NAMALWA (cell line): ENCODE measurements at regions not wholly inside any gene's neighbourhood (a gene's known extent, or its start where the extent isn't known, plus 50 kb on each side); places are given as distances from the start of the nearest gene placed in this dataset.
"Not testable (repeated sequence)": the region's sequence is repeated elsewhere in the genome, so short reads cannot be mapped to it uniquely, and the experiment has no call there.

ENCODE experiments used
- DNase-seq: peaks from one replicate; pipeline ENCODE4 v3.0.0-alpha.2; 2015; ENCODE audit warnings: low spot score

DNA sequence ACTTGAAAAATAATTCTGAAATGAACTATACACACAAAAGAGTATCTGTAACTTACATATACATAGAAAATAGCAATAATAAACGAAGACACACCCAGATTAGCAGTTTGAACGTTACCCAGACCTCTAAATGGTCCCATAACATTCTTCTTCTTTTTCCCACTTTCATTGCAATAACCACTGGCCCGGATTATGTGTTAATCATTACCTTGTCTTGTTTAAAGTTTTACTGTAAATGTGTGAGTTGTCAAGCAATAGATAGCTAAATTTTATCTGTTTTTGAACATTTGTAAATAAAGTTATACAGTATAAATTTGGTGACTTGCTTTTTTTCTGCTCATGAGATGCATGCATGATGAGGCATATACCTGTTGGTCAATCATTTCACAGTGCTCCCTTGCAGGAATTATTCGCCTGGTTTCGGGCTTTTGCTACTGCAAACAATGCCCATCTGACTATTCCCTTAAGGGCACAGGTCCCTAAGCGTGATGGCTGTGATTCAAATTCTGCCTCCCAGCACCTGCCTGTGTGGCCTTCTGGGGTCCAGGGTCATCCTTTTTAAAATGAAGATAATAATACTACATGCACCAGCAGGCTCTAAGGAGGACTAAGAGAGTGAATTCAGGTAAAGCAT is 66.1 kb downstream of the GADD45G start:
- DNase-seq: no peak

DNA sequence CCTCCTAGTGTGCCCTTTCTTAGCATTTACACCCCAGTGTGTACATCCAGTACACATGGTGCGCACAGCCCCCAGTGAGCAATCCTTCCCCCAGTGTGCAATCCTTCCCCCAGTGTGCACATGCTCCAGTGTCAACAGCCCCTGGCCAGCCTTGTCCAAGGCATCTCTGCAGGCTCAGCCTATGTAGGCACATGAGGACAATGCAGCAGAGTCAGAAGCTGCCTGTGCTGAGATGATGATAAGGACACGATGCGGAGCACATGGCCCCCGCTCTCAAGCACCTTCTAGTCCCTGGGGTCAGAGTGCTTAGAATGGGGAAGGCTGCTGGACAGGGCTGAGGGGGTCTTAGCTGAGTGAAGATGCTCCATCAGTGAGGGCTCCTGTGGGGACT is 69.8 kb downstream of the GADD45G start:
- no peak for DNase-seq

DNA sequence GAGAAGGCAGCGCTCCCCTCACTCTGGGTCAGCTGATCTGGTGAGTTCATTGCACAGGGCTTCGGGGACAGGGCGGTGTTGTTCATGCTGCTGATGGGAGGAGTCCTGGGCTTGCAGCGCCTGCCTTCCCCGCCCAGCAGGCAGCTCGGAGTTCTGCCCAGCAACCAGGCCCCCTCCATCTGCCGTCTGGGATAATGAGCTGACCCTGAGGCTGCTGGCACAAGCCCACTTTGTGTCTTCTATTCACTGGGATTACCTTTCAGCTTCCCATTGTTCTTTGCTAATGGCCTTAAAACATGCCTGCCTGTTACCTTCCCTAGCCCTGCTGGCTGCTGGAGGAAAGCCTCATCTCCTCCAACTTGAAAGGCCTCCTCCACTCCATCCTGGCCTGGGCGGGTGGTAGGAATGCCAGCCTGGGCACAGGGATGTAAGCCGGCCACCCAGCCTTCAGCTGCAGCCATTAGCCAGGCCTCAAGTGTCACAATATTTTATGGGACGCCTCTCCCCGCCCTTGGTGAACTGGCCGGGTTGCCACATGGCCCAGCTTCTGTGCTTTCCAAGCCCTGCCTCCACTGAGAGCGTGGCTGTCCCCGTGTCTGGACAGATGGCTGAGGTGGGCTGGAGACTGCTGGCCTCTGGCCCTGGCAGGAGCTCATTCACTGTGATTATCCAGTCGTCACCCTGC is 70.4 kb downstream of the GADD45G start:
- no peak for DNase-seq

DNA sequence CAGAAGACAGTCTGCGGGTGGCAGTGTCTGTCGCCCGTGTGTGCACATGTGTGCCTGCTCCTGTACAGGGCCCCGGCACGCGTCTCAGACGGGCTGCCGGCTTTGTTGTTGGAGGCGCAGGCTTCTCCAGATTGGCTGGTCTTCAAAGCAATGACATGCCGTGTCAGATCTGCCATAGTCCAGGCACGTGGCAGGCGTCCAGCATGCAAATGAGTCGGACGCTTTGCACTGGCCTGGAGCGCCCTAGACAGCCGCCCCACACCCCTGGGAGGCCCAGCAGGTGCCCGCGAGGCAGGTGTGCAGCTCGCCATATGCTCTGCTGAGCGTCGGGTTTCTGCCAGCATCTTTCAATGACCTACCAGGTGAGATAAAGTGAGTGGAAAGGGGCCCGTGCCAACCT is 71.5 kb downstream of the GADD45G start:
- no peak for DNase-seq

DNA sequence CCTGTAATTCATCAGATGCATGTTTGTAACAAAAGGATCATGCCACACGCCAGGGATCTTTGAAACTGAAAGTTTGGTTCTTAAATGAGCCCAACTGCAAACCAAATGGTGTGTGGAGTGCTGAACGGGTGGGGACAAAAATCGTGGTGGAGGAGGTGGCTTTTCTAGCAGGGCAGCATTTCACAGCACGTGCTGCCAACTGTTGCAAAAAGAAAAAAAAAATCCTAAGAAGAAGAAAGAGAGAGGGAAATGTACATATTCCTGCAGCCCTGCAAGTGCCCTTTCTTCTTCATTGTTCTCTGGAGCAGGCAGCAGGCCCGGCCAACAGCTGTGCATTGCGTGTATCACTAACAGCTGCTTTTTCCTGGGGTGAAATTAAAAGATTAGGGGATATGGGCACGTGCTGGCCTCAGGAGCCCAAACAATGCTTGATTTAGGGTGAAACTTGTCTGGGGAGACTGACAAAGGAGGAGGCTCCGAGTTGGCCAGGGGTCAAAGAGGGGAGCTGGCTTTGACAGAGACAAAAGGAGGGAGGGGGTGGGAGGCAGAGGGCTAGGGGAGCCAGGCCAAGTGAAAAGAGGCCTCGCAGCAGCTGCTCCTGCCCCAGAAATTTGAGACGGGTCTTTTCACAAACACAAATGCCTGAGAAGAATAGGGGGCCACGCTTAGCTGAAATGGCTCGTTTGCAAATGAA is 73.0 kb downstream of the GADD45G start:
- no peak for DNase-seq

DNA sequence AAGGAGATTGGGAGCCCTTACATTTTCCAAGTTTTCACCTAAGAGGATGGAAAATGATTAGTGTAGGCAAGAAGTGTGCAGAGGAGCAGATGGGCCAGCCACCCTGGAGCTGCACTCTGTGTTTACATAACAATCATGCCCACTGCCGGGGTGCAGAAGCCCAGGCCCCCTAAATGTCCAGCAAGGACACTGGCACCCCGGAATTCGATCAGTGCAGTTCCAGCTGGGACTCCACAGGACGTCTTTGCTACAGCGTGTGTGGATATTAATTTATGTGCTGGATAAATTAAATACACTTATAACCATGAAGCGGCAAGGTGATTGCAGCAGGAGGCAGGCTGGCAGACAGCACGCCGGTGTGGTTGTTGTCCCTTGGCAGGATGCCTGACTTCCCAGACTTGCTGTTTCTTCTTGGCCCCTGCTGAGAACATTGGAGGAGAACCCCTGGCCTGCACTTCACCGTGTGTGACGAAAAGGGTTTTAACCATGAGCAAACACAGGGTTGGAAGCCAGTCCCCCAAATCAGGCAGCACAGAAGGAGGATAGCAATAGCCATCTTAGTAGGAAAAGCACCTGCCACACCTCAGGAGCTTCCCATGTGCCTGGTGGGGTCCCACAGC is 73.7 kb downstream of the GADD45G start:
- no peak for DNase-seq

DNA sequence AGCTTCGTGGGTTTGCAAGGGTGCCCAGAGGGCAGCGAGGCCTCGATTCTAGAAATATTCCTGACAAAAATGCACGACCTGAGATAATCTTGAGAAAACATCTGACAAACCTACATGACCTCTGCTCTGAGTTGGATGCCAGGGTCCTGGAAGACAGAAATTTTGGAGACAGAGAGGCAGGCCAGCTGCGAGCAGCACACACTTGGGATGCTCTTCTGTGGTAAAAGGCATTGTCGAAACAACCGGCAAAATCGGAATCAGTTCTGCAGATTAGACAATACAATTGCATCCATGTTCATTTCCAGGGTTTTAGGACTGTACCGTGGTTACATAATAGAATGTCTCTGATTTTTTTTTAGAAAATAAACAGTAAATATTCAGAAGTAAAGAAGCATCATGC is 74.2 kb downstream of the GADD45G start:
- DNase-seq: no peak

DNA sequence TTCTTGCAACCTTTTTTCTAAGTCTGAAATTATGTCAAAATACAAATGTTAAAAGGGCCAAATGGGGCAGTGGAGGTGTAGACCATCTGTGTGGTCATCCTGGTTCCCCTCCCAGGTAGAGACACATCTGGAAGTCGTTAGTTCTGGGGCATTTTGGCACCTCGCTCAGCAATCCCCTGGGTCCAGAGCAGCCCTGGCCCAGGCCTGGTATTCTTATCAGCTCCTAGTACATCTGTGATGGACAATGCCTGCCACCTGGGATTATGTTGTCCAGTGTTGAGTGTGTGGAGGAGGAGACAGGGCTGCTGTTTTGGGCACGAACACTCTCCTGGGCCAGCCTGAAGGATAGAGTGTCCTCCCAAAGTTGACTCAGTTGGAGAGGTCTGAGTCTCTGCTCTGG is 74.8 kb downstream of the GADD45G start:
- no peak for DNase-seq

DNA sequence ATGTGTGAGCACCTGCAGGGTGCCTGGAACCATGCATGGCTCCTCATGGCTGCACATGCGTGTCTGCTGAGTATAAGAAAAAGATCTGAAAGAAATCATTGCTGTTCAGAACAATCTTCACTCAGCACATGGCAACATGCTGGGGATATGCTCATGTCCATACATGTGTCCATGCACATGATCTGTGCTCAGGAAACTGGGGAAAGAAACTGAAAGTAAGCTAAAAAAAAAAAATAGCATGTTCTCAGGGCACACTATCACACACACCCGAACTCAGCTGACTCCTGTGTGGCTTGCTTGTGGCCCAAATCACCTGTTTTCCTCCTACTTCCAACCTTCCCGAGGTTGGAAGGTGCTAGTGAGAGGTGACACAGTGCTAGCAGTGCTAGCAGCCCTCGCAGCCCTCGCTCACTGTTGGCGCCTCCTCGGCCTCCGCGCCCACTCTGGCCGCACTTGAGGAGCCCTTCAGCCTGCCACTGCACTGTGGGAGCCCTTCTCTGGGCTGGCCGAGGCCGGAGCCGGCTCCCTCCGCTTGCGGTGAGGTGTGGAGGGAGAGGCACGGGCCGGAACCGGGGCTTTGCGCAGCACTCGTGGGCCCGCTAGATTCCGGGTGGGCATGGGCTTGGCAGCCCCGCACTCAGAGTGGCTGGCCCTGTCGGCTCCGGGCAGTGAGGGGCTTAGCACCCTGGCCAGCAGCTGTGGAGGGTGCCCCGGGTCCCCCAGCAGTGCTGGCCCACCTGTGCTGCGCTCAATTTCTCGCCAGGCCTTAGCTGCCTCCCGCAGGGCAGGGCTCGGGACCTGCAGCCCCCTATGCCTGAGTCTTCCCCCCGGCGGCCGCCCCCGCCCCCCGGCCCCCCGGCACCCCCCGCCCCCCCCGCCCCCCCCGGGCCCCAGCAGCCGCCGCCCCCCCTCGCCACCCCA is 76.0 kb downstream of the GADD45G start:
- no peak for DNase-seq

DNA sequence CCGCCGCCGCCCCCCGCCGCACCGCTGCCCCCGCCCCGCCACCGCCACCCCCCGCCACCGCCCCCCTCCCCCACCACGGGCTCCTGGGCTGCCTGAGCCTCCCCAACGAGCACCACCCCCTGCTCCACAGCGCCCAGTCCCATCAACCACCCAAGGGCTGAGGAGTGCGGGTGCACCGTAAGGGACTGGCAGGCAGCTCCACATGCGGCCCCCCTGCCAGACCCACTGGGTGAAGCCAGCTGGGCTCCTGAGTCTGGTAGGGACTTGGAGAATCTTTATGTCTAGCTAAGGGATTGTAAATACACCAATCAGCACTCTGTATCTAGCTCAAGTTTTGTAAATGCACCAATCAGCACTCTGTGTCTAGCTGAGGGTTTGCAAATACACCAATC is 76.7 kb downstream of the GADD45G start:
- not testable (repeated sequence) for DNase-seq

DNA sequence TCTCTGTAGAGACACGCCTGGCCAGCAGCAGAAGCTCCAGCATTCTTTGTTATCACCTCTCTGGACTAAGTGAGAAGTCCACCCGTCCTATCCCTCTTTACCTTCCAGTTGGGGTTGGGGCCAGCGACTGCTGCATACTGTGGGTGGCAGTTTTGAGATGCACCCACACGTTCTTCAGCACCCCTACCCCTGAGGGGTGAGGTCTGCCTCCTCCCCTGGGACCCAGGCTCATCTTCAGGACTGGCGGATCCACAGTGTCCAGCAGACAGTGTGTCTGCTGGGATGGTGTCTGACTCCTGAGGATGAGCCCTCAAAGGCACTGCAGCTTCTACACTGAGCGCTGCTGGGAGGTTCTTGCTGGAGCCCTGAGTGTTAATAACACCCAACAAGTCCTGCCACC is 78.8 kb downstream of the GADD45G start:
- DNase-seq: no peak

DNA sequence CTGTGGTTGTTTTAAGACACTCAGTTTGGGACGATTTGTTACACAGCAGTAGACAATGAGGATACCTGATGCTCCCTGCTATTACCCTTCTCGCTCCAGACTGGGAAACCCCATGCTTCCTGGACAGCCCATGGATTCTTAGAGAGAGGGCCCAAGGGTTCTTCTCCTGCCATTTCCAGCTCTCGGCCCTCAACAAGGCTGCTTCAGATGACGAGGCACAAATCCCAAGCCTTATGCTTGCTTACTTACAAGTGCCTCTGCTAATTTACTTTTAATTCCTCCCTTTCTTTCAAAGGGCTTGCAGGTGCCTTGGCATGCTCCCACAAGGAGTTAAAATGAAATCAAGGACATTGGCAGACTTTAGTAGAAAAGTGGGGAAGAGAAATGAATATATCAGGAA is 79.4 kb downstream of the GADD45G start:
- no peak for DNase-seq

DNA sequence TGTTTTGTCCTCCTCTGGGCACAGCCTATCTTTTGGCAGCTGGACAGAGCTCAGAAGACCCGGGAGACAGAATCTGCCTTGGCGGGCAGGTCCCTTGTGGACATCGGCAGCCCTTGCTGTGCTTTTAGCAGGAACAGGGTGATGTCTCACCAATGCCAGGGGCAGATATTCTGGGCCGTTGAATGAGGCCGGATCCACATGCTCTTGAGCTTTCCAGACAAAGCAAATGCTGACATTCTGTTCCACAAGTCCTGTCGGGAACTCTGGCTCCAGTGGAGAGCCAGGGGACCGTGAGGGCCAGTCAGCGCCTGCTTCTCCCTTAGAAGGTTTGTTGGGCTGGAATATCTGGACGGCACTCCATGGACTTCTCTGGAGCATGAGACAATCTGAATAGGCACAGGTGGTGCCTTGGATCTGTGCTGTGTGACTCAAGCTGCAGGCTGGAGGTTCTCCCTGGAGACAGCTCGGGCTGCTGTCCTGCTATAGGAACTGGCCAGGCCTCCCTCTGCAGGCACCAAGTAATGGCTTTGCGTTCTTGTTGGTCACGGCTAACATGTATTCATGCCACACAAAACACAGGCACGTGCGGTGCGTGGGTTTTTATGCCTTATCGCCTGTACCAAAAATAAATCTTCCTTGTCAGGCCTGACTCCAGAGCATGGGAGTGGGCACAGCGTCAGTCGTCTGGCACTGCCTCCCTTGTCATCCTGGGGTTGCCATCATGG is 80.3 kb downstream of the GADD45G start:
- no peak for DNase-seq

DNA sequence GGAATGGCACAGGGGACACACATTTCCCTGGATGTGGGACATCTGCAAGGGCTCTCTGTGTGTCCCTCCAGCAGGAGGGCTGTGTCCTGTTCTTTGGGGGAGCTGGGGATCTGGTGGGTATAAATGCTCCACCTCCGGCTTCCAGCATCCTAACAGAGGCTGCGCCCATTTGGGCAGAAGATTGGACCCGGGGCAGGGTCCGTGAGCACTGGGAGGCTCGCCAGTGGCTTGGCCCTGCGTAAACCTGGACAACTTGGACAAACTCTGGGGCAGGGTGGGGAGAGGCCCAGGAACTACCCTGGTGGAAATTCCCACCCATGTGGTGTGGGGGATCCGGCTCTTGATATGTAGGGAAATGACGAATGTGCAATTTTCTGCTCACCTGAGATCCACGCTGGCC is 80.9 kb downstream of the GADD45G start:
- DNase-seq: no peak

DNA sequence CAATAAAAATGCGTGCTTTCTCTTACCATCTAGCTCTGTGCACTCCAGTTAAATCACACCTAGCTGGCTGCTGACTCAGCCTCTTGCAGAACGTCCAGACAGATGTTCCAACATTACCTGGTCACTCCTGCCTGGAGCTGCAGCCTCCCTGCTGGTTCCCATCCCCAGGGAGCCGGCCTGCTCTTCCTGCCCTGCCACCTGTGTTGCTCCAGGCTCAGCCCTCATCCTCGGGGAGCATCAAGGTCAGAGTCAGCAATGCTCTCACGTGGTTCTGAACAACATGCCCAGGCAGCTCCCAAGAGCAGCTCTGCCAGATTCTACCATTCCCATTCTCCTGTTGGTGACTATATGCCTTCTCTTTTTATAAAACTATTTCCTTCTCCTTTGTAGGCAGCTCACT is 81.3 kb downstream of the GADD45G start:
- no peak for DNase-seq

DNA sequence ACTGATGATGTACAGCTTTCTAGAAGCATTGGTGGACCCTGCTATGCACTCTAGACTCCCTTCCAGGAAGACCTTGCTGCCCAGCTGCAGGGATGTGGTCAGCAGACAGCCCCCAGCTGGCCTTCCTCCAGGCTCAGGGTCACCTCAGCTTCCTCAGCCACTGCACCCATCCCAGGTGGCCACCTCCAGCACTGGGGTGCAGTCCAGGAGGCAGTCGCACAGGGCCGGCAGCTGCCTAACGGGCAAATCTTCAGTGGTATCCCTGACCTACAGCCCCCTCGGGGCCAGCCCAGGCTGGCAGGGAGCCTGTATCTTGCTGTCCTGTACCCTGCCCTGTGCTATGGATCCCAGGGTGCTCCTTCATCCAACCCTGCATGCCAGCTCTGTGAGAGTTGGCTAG is 81.8 kb downstream of the GADD45G start:
- DNase-seq: no peak

DNA sequence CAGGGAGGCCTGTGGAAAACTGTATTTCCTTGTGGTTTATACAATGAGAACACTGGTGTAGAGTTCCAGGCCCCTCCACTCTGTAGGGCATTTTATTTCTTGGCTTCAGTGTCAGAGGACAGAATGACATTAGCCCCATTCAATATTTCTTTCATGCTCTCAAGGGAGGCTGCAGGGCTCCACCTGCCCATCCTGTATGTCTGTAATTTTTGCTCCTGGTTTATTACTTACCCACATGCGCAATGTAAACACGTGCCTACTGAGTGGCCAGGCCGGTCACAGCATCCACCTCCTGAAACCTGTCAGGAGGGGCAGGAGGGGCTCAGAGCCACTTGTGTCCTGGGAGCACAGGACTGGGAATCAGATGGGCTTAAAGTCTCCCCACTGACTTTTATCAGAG is 82.4 kb downstream of the GADD45G start:
- DNase-seq: no peak

DNA sequence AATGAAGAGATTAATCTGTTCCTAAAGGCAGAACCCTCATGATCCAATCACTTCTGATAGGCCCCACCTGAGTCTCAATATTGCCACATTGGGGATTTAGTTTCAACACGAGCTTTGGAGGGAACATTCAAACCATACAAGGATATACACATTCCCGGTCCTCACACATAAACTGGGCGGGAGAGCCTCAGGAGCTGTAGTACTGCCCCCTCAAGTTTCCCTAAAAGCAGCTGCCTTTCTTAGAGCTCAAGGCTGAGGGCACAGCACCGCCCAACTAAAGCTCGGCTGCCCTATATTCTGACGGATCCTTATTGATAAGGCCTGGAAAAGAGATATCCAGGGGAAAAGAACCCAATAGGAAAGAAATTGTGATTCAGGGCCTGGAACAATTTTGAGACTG is 83.0 kb downstream of the GADD45G start:
- no peak for DNase-seq

DNA sequence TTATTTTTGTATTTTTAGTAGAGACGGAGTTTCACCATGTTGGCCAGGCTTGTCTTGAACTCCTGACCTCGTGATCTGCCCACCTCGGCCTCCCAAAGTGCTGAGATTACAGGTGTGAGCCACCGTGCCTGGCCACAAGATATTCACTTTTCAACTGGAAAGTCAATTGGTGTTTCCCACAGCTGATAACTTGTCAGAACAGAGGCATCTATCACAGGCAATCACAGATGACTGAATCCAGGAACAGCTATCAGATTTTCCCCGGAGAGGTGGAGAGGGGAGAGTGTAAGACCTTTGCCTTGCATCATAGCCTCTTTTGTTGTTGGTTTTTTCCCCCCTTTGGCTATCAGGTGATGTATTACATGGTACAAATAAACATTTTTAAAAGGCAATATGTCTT is 84.5 kb downstream of the GADD45G start:
- not testable (repeated sequence) for DNase-seq

DNA sequence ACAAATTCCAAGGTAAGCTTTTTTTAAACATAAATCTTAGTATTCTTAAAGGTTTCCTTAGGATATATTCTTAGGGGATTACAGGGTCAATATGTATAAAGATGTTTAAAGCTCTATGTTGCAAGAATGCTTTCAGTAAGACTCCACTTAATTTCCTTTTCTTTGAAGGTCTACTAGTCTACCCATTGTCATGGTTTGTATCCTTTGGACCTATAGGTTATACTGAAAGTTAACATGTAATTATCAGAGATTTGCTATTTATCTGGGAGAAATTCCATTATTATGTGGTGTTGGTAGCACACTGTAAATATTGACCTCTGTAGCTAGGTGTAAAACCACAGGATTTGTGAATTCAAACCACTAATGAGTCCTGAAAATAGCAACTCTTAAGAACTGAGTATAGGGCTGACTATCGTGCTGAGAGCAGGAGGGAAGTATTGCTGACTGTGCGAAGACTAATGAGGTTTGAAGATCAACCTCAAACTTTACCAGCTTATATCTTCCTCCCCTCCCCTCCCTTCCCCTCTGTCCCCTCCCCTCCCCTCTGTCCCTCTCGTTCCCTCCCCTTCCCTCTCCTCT is 85.6 kb downstream of the GADD45G start:
- DNase-seq: peak; percentile 24

DNA sequence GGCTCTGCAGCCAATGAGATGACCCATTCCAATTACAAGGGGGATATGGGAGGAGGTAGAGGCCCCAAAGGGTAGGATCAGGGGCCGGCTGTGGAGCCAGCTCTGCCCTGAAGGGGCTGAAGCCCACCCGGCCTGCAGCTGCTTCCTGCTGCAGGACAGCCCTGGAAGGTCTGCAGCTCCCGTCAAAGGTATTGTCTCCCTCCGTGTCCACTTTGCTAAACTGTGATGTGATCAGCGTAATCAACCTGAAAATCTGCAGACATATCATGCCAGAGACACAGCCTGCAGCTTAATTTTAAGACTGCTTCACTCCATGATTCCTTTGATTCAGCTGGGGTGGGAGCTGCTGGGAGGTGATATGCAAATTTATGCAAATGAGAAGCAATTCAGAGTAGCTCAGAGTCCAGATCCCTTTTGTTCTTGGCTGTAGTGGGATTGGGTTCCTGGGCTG is 90.7 kb downstream of the GADD45G start:
- DNase-seq: no peak
